Activated CD4-positive, alpha-beta memory T cell treated with anti-CD3 and anti-CD28 coated beads, Interleukin-2, amount 10 ng/mL, durations not matched to agents 7 days and 5 days (primary cell): ENCODE measurements at regions not wholly inside any gene's neighbourhood (a gene's known extent, or its start where the extent isn't known, plus 50 kb on each side); places are given as distances from the start of the nearest gene placed in this dataset.
"Not testable (repeated sequence)": the region's sequence is repeated elsewhere in the genome, so short reads cannot be mapped to it uniquely, and the experiment has no call there.

Experiments used
- CTCF ChIA-PET: fragments of 350-600 bp; sonication (Branson Sonifier 250); formaldehyde crosslinking; loops from one replicate; lab custom pipeline; 2021; ENCODE audit warnings: antibody characterized with exemption, inconsistent platforms; lab: Charles Lee
- POLR2A ChIA-PET: fragments of 350-600 bp; sonication (Branson Sonifier 250); formaldehyde crosslinking; loops from one replicate; lab custom pipeline; 2021; ENCODE audit warnings: antibody characterized with exemption; lab: Charles Lee
- DNase-seq: peaks from one replicate; pipeline ENCODE4 v3.0.0-alpha.2; 2020
- H3K27ac Mint-ChIP-seq: one replicate; pipeline ENCODE4 v1.8.0; 2021; ENCODE audit warnings: mild to moderate bottlenecking, mixed read lengths
- H3K27me3 Mint-ChIP-seq: one replicate; pipeline ENCODE4 v1.8.0; 2021; ENCODE audit warnings: mixed read lengths
- H3K36me3 Mint-ChIP-seq: one replicate; pipeline ENCODE4 v1.8.0; 2021; ENCODE audit warnings: low read depth, mixed read lengths
- H3K4me1 Mint-ChIP-seq: one replicate; pipeline ENCODE4 v1.8.0; 2021; ENCODE audit warnings: mixed read lengths
- H3K4me3 Mint-ChIP-seq: one replicate; pipeline ENCODE4 v1.8.0; 2021; ENCODE audit warnings: mild to moderate bottlenecking, mixed read lengths
- H3K9me3 Mint-ChIP-seq: one replicate; pipeline ENCODE4 v1.8.0; 2021; ENCODE audit warnings: mixed read lengths

- ChIA-PET CTCF (no interaction called here), POLR2A (no interaction called here)
- no peaks in the 10 kb centered on the region for H3K27me3 Mint-ChIP-seq
- no peaks in the 10 kb centered on the region for H3K9me3 Mint-ChIP-seq
- H3K4me3 Mint-ChIP-seq = no peak overlapping the region
- H3K27ac Mint-ChIP-seq = no peak overlapping the region
- DNase-seq = no peak
- no peaks in the 10 kb centered on the region for H3K36me3 Mint-ChIP-seq
- no peaks in the 10 kb centered on the region for H3K4me1 Mint-ChIP-seq
These were observed 359.9 kb upstream of the FANCL start for GRCh38 chr2:58601017-58601416.

DNA sequence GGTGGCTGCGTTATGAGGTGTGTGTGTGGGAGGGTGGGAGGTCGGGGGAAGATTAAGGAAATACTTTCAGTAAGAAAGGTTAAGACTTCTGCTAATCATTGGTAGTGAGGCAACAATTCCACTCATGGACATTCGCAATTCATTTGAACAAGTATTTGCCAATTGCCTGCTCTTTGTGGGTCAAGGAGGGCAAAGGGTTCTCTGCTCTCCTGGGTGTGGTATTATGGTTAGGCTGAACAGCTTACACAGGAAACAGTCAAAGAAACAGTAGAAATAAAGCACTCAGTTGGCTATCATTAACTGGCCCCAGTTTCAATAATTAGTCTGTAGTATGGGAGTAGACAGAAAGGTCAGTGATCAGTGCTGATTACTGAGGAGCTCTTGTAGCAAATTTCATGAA is 357.0 kb upstream of the FANCL start:
- H3K36me3 Mint-ChIP-seq = no peaks in the 10 kb centered on the region
- CTCF ChIA-PET = no interaction called here
- H3K4me1 Mint-ChIP-seq = no peaks in the 10 kb centered on the region
- POLR2A ChIA-PET = no interaction called here
- no peak for DNase-seq
- no peaks in the 10 kb centered on the region for H3K9me3 Mint-ChIP-seq
- H3K27me3 Mint-ChIP-seq = no peaks in the 10 kb centered on the region
- no peak overlapping the region for H3K4me3 Mint-ChIP-seq
- no peak overlapping the region for H3K27ac Mint-ChIP-seq

- ChIA-PET POLR2A (no interaction called here), CTCF (no interaction called here)
- DNase-seq = no peak
- H3K9me3 Mint-ChIP-seq = no peaks in the 10 kb centered on the region
- no peak overlapping the region for H3K27ac Mint-ChIP-seq
- no peaks in the 10 kb centered on the region for H3K4me1 Mint-ChIP-seq
- H3K4me3 Mint-ChIP-seq = no peak overlapping the region
- no peaks in the 10 kb centered on the region for H3K36me3 Mint-ChIP-seq
- H3K27me3 Mint-ChIP-seq = no peaks in the 10 kb centered on the region
These were observed 354.6 kb upstream of the FANCL start for GRCh38 chr2:58595714-58596113.

- Mint-ChIP-seq H3K4me1 (no peaks in the 10 kb centered on the region), H3K4me3 (no peak overlapping the region), H3K9me3 (no peaks in the 10 kb centered on the region), H3K36me3 (no peaks in the 10 kb centered on the region), H3K27ac (no peak overlapping the region), H3K27me3 (no peaks in the 10 kb centered on the region)
- ChIA-PET CTCF (no interaction called here), POLR2A (no interaction called here)
- no peak for DNase-seq
These were observed 353.6 kb upstream of the FANCL start for GRCh38 chr2:58594762-58595161.

- Mint-ChIP-seq H3K4me1 (no peaks in the 10 kb centered on the region), H3K4me3 (no peak overlapping the region), H3K27ac (no peak overlapping the region), H3K36me3 (no peaks in the 10 kb centered on the region), H3K9me3 (no peaks in the 10 kb centered on the region), H3K27me3 (no peaks in the 10 kb centered on the region)
- CTCF ChIA-PET = no interaction called here
- DNase-seq = no peak
- POLR2A ChIA-PET = no interaction called here
These were observed 353.1 kb upstream of the FANCL start for GRCh38 chr2:58594175-58594574.

GRCh38 chr2:58586178-58586577 is 345.1 kb upstream of the FANCL start:
- H3K27ac Mint-ChIP-seq, DNase-seq, CTCF ChIA-PET, POLR2A ChIA-PET, H3K4me3 Mint-ChIP-seq, H3K4me1 Mint-ChIP-seq, H3K27me3 Mint-ChIP-seq, H3K36me3 Mint-ChIP-seq, H3K9me3 Mint-ChIP-seq: not testable (repeated sequence)

- H3K9me3 Mint-ChIP-seq = no peaks in the 10 kb centered on the region
- CTCF ChIA-PET = no interaction called here
These were observed 344.1 kb upstream of the FANCL start for GRCh38 chr2:58585233-58585632.

GRCh38 chr2:58584606-58585118 is 343.5 kb upstream of the FANCL start:
- Mint-ChIP-seq H3K27ac (no peak overlapping the region), H3K36me3 (no peaks in the 10 kb centered on the region), H3K4me3 (no peak overlapping the region), H3K9me3 (no peaks in the 10 kb centered on the region), H3K27me3 (no peaks in the 10 kb centered on the region), H3K4me1 (no peaks in the 10 kb centered on the region)
- CTCF ChIA-PET = no interaction called here
- no peak for DNase-seq
- POLR2A ChIA-PET = no interaction called here

More at GRCh38 chr2:58585233-58585632, 344.1 kb upstream of the FANCL start:
- H3K27ac Mint-ChIP-seq = no peak overlapping the region
- no peak for DNase-seq
- no peaks in the 10 kb centered on the region for H3K27me3 Mint-ChIP-seq
- POLR2A ChIA-PET = no interaction called here
- no peaks in the 10 kb centered on the region for H3K36me3 Mint-ChIP-seq
- H3K4me1 Mint-ChIP-seq = no peaks in the 10 kb centered on the region
- no peak overlapping the region for H3K4me3 Mint-ChIP-seq

DNA sequence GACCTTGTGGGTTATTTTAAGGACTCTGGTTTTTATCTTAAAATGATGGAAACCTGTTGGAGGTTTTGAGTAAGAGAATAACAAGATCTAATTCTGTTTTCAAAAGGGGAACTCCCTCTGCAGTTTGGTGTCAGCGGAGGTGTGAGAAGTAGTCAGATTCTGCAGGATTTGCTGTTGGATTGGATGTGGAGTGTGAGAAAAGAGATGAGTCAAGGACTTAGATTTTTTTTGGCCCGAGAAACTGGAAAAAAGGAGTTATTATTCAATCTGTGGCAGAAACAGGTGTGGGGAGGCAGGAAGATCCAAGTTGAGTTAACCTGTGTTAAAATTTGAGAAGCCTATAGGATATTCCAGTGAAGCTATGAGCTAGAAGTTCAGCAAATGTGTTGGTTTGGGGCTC is 337.2 kb upstream of the FANCL start:
- Mint-ChIP-seq H3K4me3 (no peak overlapping the region), H3K36me3 (no peaks in the 10 kb centered on the region), H3K4me1 (no peaks in the 10 kb centered on the region), H3K27ac (no peak overlapping the region), H3K27me3 (peaks cover 1% of the 10 kb centered on the region), H3K9me3 (no peaks in the 10 kb centered on the region)
- DNase-seq = no peak
- ChIA-PET CTCF (no interaction called here), POLR2A (no interaction called here)

DNA sequence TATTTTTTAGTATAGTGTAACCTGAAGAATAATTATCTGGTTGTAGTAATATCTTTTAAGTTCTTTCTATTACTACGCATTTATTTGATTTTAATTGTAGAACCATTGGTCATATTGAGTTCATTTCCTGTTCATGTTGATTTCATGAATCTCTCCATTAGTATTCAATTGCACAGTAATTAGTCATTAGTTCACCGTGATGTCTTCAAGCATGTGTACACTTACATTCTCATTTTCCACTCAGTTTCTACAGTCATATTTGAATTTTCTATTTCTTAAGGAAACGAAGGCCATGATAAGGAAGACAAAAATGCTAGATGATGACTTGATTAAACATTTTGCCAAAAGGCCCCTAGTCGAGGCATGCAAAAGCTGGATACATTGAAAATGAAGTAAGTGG is 333.7 kb upstream of the FANCL start:
- H3K9me3 Mint-ChIP-seq = no peaks in the 10 kb centered on the region
- no peak for DNase-seq
- H3K27ac Mint-ChIP-seq = no peak overlapping the region
- peaks cover 1% of the 10 kb centered on the region for H3K27me3 Mint-ChIP-seq
- no peak overlapping the region for H3K4me3 Mint-ChIP-seq
- no peaks in the 10 kb centered on the region for H3K36me3 Mint-ChIP-seq
- ChIA-PET CTCF (no interaction called here), POLR2A (no interaction called here)
- peaks cover 9% of the 10 kb centered on the region for H3K4me1 Mint-ChIP-seq

DNA sequence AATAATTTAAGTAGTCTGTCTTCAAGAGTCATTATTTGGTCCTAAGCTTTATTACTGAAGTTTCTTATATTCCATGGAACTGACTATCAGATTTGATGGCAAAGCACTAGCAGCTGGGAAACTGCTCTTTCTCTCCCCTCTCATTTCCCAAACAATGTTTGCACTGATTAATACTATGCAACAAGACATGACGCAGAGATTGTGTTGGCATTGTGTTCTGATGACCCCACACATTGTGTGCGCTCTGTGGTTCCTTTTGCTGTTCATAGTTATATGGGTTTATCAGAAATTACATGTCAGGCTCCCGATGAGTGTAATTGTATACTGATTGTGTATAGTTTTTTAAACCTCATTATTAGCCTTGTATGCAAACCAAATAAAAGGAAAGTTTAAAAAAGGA is 331.6 kb upstream of the FANCL start:
- peaks cover 18% of the 10 kb centered on the region for H3K4me1 Mint-ChIP-seq
- CTCF ChIA-PET = no interaction called here
- peaks cover 1% of the 10 kb centered on the region for H3K27me3 Mint-ChIP-seq
- no peak for DNase-seq
- no peaks in the 10 kb centered on the region for H3K9me3 Mint-ChIP-seq
- no peaks in the 10 kb centered on the region for H3K36me3 Mint-ChIP-seq
- H3K27ac Mint-ChIP-seq = no peak overlapping the region
- no peak overlapping the region for H3K4me3 Mint-ChIP-seq
- POLR2A ChIA-PET = no interaction called here

DNA sequence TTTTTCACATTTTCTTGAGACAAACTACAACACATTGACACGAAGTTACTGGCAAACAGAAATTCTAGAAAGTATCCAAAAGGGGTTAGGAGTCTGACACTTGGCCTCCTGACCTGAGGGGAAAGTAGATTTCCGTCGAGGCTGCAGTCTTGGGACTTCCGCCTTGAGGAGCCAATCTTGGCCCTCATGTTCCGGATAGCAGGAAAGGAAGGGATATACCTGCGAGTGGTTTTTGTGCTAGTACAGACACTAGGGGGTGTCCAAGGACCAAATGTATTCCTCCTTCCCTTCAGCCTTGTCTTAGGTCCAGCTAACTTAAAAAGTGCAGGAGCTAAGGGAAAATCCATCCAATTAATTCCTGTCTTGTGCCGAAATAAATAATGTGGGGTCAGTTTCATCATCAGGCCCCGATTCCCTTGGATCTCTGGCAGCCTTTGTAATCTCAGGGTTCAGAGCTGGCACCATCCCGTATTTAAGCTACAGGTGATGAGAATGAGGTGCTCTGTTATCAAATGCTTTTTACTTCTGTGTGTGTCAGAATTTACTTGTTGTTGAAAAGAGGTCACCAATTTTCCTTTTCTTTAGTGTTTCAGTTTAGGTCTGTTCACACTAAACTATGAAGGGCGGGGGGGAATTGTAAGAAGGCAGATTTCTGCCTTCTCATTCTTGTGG is 330.2 kb upstream of the FANCL start:
- H3K36me3 Mint-ChIP-seq = no peaks in the 10 kb centered on the region

GRCh38 chr2:58569475-58570185 is 328.5 kb upstream of the FANCL start:
- H3K27me3 Mint-ChIP-seq = no peaks in the 10 kb centered on the region
- H3K27ac Mint-ChIP-seq = peak overlapping the region; percentile 4
- DNase-seq = peak; percentile 34
- H3K4me1 Mint-ChIP-seq = peaks cover 18% of the 10 kb centered on the region
- ChIA-PET POLR2A (no interaction called here), CTCF (no interaction called here)
- no peak overlapping the region for H3K4me3 Mint-ChIP-seq
- H3K36me3 Mint-ChIP-seq = no peaks in the 10 kb centered on the region
- H3K9me3 Mint-ChIP-seq = no peaks in the 10 kb centered on the region

More for the DNA sequence above, 330.2 kb upstream of the FANCL start:
- no peak overlapping the region for H3K4me3 Mint-ChIP-seq
- H3K27me3 Mint-ChIP-seq = peaks cover 1% of the 10 kb centered on the region
- ChIA-PET POLR2A (no interaction called here), CTCF (interaction anchor here (0.7 to 1.1 kb wide), 3 partner anchors 109 to 298 kb away, joined by 3 to 7 read pairs (median 3); no protein-coding TSS in a partner anchor)
- H3K27ac Mint-ChIP-seq = no peak overlapping the region
- no peak for DNase-seq
- H3K4me1 Mint-ChIP-seq = peaks cover 18% of the 10 kb centered on the region
- H3K9me3 Mint-ChIP-seq = no peaks in the 10 kb centered on the region

GRCh38 chr2:58568901-58569300 is 327.8 kb upstream of the FANCL start:
- POLR2A ChIA-PET = no interaction called here
- CTCF ChIA-PET = no interaction called here

More at GRCh38 chr2:58568901-58569300, 327.8 kb upstream of the FANCL start:
- Mint-ChIP-seq H3K4me1 (peaks cover 18% of the 10 kb centered on the region), H3K9me3 (no peaks in the 10 kb centered on the region), H3K27me3 (no peaks in the 10 kb centered on the region), H3K27ac (no peak overlapping the region), H3K36me3 (no peaks in the 10 kb centered on the region), H3K4me3 (no peak overlapping the region)
- no peak for DNase-seq
